ENCODE measurements at regions not wholly inside any gene's neighbourhood (a gene's known extent, or its start where the extent isn't known, plus 50 kb on each side); places are given as distances from the start of the nearest gene placed in this dataset.
"Not testable (repeated sequence)": the region's sequence is repeated elsewhere in the genome, so short reads cannot be mapped to it uniquely, and the experiment has no call there.

- no peak for DNase-seq (ENCODE audit: extremely low read depth in 1 of 2, low read depth in 1 of 2)
These were observed 53.7 kb upstream of the AGAP1 start for GRCh38 chr2:235439959-235440662.

- DNase-seq (ENCODE audit: extremely low read depth in 1 of 2, low read depth in 1 of 2) = not testable (repeated sequence)
These were observed 50.3 kb upstream of the AGAP1 start for GRCh38 chr2:235443580-235443979.
